Ovary (tissue), 7 donors: ENCODE measurements at regions not wholly inside any gene's neighbourhood (a gene's known extent, or its start where the extent isn't known, plus 50 kb on each side); places are given as distances from the start of the nearest gene placed in this dataset.
"Not testable (repeated sequence)": the region's sequence is repeated elsewhere in the genome, so short reads cannot be mapped to it uniquely, and the experiment has no call there.

Experiments
- DNase-seq, 5 donors: peaks; one replicate each; pipeline ENCODE4 v3.0.0-alpha.2; 2019 to 2020
- H3K27ac ChIP-seq, 2 donors: fragments of 200-600 bp; one replicate each; pipeline versions ENCODE4 v1.5.1 to v1.8.0; 2019 to 2022
- H3K27me3 ChIP-seq: fragments of 200-600 bp; one replicate; pipeline ENCODE4 v1.8.0; 2022
- H3K36me3 ChIP-seq: fragments of 200-600 bp; sonication (generic); one replicate; pipeline ENCODE4 v1.5.1; 2019
- H3K4me1 ChIP-seq: one replicate; pipeline ENCODE4 v1.8.1; 2013; ENCODE audit warnings: mild to moderate bottlenecking, moderate library complexity; ENCODE audit not compliant: insufficient read depth
- H3K4me3 ChIP-seq: fragments of 200-600 bp; sonication (generic); one replicate; pipeline ENCODE4 v1.5.1; 2017
- H3K9me3 ChIP-seq, 2 donors: fragments of 200-600 bp in 1 of 2; sonication (generic) in 1 of 2; one replicate each; pipeline versions ENCODE4 v1.5.1 to v1.8.1; 2013 to 2019; ENCODE audit warnings: mild to moderate bottlenecking in 1 of 2, moderate library complexity in 1 of 2
- CTCF ChIP-seq, 3 donors: fragments of 450-650 bp in 2 of 3; fragments of 200-600 bp in 1 of 3; IDR thresholded peaks; one replicate each; pipeline versions ENCODE4 v1.5.1 to v1.8.0; 2016 to 2022; ENCODE audit warnings: antibody characterized with exemption in 3 of 3, mild to moderate bottlenecking in 1 of 3
- EP300 ChIP-seq: sonication (generic); formaldehyde crosslinking; IDR thresholded peaks from one replicate; pipeline ENCODE4 v1.6.1; 2017; ENCODE audit warnings: antibody characterized with exemption
- POLR2A ChIP-seq: fragments of 450-650 bp; IDR thresholded peaks from one replicate; pipeline ENCODE4 v1.6.1; 2017; ENCODE audit warnings: antibody characterized with exemption, mild to moderate bottlenecking, moderate library complexity
- WGBS, 3 donors: extraction: QIAGEN DNeasy Blood & Tissue Kit in 1 of 3; methylation state at CpG; one replicate each; pipeline versions ENCODE4 v1.1.5 to v1.1.7; 2013 to 2017; 5-methylcytosine and 5-hydroxymethylcytosine counted together
- intact Hi-C, 4 donors: fragments of 100-400 bp; cut with DNase I; formaldehyde crosslinking; loops; one replicate each; pipeline versions ENCODE4 v1.11.0 to v1.15.1; 2022 to 2023
- donor health status: DM: no; HTN: no; CAD: no; lungs with moderate emphysema.
- donor health status: DM: no; HTN: no; CAD: no.
- donor health status: Bipolar disorder and iron deficiency.
- donor health status: DM: no; HTN: no; CAD: no.
- donor health status: DM: yes; HTN: yes; CAD: no.

GRCh38 chr10:61580608-61581007 is 82.1 kb upstream of the CABCOCO1 start:
- intact Hi-C loops, result no loop called here
- TF ChIP-seq POLR2A (no peak), CTCF (IDR thresholded peaks at IDR 0.05) (no peak), EP300 (no peak)
- no peak overlapping the region for H3K27ac ChIP-seq
- 94 to 97% (median 95%) methylated on average over 4 of the region's 4 CpGs for WGBS, 3 donors
- H3K27me3 ChIP-seq, result no peaks in the 10 kb centered on the region
- H3K4me3 ChIP-seq, result no peak overlapping the region
- no peak for DNase-seq
- no peaks in the 10 kb centered on the region for H3K9me3 ChIP-seq
- H3K4me1 ChIP-seq, result no peaks in the 10 kb centered on the region
- no peaks in the 10 kb centered on the region for H3K36me3 ChIP-seq

- H3K4me1 ChIP-seq, intact Hi-C loops, H3K27me3 ChIP-seq, H3K9me3 ChIP-seq, DNase-seq, H3K27ac ChIP-seq, H3K36me3 ChIP-seq, H3K4me3 ChIP-seq: not testable (repeated sequence)
- WGBS, 3 donors, result 58 to 74% (median 72%) methylated on average over 4 of the region's 4 CpGs
These were observed 92.5 kb upstream of the CABCOCO1 start for GRCh38 chr10:61570204-61570603.

- intact Hi-C loops, result no loop called here
- no peak for DNase-seq
- WGBS, 3 donors, result 93 to 98% (median 96%) methylated on average over 2 of the region's 2 CpGs
- no peak overlapping the region for H3K27ac ChIP-seq
- no peaks in the 10 kb centered on the region for H3K4me1 ChIP-seq
- H3K27me3 ChIP-seq, result no peaks in the 10 kb centered on the region
- TF ChIP-seq EP300 (no peak), POLR2A (no peak), CTCF (IDR thresholded peaks at IDR 0.05) (no peak)
- H3K4me3 ChIP-seq, result no peak overlapping the region
- no peaks in the 10 kb centered on the region for H3K36me3 ChIP-seq
- no peaks in the 10 kb centered on the region for H3K9me3 ChIP-seq
These were observed 95.0 kb upstream of the CABCOCO1 start for GRCh38 chr10:61567729-61568128.

- no peak overlapping the region for H3K4me3 ChIP-seq
- no peaks in the 10 kb centered on the region for H3K36me3 ChIP-seq
- intact Hi-C loops, result no loop called here
- H3K4me1 ChIP-seq, result no peaks in the 10 kb centered on the region
- no peak overlapping the region for H3K27ac ChIP-seq
- no peak for DNase-seq
- no peaks in the 10 kb centered on the region for H3K9me3 ChIP-seq
- TF ChIP-seq EP300 (no peak), POLR2A (no peak), CTCF (IDR thresholded peaks at IDR 0.05) (no peak)
- WGBS, 3 donors, result 78 to 88% (median 88%) methylated on average over 4 of the region's 4 CpGs
- H3K27me3 ChIP-seq, result no peaks in the 10 kb centered on the region
These were observed 96.7 kb upstream of the CABCOCO1 start for GRCh38 chr10:61565819-61566560.

- WGBS, 3 donors, result 84 to 88% (median 85%) methylated on average over 1 of the region's 1 CpG
- Histone ChIP-seq H3K4me3 (no peak overlapping the region), H3K9me3 (no peaks in the 10 kb centered on the region), H3K27ac (no peak overlapping the region), H3K27me3 (no peaks in the 10 kb centered on the region), H3K36me3 (no peaks in the 10 kb centered on the region), H3K4me1 (no peaks in the 10 kb centered on the region)
- intact Hi-C loops, result no loop called here
- no peak for DNase-seq
- TF ChIP-seq CTCF (IDR thresholded peaks at IDR 0.05) (no peak), POLR2A (no peak), EP300 (no peak)
These were observed 98.3 kb upstream of the CABCOCO1 start for GRCh38 chr10:61564444-61564843.
